DMS 273 (cell line): ENCODE measurements at regions not wholly inside any gene's neighbourhood (a gene's known extent, or its start where the extent isn't known, plus 50 kb on each side); places are given as distances from the start of the nearest gene placed in this dataset.

Experiments used
- DNase-seq: peaks from one replicate; lab custom pipeline; 2025; ENCODE audit not compliant: unreplicated experiment; lab: John Stamatoyannopoulos, UW

DNA sequence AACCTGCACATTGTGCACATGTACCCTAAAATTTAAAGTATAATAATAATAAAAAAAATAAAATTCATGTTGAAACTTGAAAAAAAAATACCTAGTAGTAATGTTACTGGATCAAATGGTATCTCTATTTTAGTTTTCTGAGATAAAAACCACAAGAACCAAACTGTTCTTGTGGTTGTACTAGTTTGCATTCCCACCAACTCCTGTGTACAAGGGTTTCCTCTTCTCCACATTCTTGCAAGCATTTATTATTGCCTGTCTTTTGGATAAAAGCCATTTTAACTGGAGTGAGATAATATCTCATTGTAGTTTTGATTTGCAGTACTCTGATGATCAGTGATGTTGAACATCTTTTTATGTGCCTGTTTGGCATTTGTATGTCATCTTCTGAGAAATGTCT lies 177.7 kb downstream of the KIF20B start:
- no peak for DNase-seq

DNA sequence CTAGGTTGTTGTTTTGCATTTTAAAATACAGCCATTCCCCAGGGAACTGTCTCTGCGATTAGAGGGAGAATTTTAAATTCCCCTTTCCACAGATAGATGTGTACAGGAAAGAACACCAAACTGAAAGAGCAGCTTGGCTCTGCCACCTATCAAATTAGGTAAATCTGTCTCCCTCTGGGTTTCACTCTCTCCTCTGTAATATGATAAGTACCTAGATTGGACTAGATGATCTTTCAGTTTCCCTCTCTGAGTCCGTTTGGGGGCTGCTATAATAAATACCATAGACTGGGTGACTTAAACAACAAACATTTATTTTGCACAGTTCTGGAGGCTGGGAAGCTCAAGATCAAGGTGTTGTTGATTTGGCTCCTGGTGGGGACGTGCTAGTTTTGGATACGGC lies 186.0 kb downstream of the KIF20B start:
- DNase-seq: no peak

DNA sequence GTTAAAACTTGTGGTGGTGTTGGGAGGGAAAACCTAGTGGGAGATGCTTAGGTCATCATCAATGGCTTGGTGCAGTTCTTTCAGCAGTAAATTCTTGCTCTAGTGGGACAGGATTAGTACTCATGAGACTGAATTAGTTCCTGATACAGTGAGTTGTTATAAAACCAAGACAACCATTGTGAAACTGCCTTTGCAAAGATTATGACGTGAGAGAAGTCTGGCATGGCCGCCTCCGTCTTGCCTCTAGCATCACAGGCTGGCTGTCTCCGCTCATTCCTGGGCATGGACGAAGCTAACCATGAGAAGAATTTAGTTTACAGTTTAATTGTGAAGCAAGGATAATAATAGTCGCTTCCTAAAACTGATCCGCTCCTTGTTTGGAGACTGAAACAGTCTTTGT lies 186.4 kb downstream of the KIF20B start:
- DNase-seq: no peak

- no peak for DNase-seq
Measured at GRCh38 chr10:89888321-89889070, 187.1 kb downstream of the KIF20B start.

- DNase-seq: no peak
Measured at GRCh38 chr10:89889606-89890005, 188.2 kb downstream of the KIF20B start.

- no peak for DNase-seq
Measured at GRCh38 chr10:89891006-89891535, 189.7 kb downstream of the KIF20B start.

DNA sequence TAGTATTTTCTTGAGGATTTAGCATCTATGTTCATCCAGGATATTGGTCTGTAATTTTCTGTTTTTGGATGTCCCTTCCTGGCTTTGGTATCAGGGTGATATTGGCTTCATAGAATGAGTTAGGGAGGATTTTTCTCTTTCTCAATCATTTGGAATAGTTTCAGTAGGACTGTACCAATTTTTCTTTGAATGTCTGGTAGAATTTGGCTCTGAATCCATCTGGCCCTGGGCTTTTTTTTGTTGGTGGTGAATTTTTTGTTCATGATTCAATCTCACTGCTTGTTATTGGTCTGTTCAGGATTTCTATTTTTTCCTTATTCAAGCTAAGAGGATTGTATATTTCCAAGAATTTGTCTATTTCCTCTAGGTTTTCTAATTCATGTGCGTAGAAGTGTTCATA lies 192.7 kb downstream of the KIF20B start:
- no peak for DNase-seq

DNA sequence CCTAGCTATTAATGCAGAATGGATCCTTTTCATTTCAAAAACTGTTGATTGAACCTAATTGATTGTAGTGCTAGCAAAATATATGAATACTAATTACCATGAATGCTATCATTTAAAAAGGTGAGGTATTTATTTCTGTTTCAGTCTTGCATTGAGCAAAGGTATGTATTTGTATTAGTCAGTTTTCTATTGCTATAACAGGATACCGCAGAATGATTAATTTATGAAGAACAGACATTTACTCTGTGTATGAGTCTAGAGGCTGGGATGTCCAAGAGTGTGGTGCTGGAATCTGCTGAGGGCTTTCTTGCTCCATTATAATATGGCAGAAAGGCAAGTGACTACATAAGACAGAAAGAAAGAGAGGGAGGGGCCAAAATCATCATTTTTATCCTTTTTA lies 199.2 kb downstream of the KIF20B start:
- no peak for DNase-seq

DNA sequence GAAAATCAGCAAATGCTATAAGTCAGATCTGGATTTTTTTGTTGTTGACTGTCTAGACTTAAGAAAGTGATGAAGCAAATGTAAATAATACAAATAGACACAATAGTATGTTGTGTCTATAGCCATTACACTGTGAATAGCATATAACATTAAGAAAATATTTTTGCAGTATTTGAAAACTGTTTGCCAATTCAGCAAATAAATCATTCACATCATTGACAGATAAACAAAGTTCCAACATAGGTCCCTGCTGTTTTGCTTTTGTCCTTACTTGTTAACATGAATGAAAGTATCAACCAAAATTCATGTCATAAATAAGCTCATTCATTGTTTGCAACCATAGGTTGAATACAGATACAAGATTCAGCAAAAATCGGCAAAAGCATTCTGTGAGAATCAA lies 200.5 kb downstream of the KIF20B start:
- DNase-seq: no peak

- no peak for DNase-seq
Measured at GRCh38 chr10:89904755-89905154, 203.4 kb downstream of the KIF20B start.

DNA sequence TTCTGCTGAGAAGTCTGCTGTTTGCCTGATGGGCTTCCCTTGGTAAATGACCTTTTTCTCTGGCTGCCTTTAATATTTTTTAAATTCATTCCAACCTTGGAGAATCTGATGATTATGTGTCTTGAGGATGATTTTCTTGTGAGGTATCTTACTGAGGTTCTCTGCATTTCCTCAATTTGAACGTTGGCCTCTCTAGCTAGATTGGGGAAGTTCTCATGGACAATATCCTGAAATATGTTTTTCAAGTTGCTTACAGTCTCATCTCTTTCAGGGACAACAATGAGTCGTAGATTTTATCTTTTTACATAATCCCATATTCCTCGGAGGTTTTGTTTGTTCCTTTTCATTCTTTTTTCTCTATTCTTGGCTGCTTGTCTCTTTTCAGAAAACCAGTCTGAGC lies 208.4 kb downstream of the KIF20B start:
- DNase-seq: no peak

DNA sequence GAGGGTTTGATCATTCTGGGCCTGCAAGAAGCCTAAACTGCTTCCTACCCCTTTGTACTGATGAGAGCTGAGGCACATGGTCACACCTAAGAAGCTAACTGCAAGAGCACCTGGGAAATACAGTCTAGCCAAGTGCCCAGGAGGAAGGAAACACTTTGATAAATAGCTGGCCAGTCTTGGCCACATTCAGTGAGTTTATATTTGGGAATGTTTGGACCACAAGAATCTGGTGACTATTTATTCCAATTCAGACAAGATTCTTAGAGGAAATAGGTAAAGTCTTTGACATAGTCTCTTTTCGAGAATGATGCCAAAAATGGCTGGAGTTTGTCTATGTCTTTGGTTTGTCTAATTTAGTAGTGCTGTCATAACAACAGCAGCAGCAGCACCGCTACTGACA lies 213.6 kb downstream of the KIF20B start:
- DNase-seq: no peak

GRCh38 chr10:89915968-89916367 lies 214.6 kb downstream of the KIF20B start:
- no peak for DNase-seq

DNA sequence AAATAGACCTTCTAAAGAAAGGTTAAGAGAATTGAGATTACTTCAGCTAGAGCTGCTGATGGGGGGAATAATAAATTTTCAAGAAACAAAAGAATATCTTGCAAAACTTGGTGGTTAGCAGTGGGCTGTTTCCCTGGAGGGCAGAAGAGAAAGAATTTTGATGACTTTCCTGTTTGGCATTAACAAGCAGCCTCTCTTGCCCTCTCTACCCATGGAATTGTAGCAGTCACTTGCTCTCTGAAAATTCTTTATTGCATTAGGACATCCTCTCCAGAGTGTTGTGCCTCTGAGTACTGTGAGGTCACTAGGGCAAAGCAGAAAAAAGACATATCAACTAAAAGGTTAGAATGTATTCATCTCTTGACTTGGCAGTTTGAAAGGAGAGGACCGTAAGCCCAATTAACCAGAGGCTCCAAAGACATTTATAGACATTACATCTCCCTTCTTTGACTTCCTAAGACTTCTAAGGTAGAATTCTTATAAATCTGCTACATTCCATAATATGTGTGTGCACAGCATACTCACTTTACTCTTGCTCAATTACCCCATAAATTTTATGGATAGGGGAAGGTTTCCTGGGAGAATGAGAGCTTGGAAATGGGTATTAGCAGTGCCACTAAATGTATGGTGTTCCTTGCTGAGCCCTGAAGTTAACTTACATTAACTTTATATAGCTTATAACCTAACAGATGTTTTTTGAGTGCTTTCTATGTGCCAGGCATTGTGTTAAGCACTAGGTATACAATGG lies 215.3 kb downstream of the KIF20B start:
- no peak for DNase-seq

- DNase-seq: no peak
Measured at GRCh38 chr10:89921403-89921802, 220.0 kb downstream of the KIF20B start.

- DNase-seq: no peak
Measured at GRCh38 chr10:89923661-89924060, 222.3 kb downstream of the KIF20B start.

DNA sequence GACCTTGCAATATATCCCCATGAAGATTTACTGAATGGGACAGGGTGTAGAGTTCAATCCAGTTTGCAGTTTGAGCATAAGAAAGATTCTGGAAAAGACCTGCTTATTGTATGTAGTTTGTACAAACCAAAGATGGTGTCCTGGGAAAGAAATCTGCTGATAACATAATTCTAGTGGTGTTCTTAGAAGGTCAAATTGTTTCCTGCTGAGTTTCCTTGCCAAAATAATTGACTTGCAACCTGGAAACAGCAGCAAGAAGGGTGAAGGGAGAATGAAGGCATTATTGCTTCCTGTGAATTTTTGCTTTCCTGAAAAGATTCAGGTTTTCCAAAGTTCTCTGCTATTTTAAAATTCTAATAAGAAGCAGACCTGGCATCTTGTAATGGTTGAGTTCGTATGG lies 222.9 kb downstream of the KIF20B start:
- DNase-seq: no peak

DNA sequence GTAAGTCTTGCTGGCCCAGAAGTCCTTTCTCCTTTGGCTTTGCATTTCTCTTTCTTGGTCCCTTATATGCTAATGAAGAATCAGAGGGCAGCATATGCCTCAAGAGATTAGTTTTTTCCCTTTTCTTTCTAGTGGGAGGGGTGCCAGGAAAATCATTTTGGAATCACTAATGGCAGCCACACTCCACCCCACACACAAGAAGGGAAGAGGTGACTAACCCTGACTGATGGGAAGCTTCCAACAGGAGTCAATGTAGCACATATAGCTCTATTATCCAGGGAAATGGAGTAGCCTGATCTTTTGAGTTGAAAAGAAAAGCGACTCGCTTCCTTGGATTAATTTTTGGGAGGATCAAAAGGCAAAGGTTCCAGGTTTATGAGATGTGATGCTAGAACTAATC lies 225.3 kb downstream of the KIF20B start:
- DNase-seq: no peak

GRCh38 chr10:89929282-89930026 lies 228.1 kb downstream of the KIF20B start:
- DNase-seq: no peak

DNA sequence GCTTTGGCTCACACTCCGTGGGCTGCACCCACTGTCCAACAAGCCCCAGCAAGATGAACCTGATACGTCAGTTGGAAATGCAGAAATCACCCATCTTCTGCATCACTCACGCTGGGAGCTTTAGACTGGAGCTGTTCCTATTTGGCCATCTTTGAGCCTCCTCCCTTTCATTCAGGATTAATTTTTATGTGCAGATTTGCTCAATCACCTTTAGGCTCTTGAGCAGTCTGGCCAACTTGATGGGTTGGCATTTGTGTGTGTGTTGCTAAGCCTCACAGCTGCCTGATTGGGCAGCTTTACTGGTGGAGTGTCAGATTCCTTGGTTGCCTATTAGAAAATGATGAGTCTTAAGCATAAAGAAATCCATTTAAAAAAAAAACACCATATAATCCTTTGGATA lies 236.1 kb downstream of the KIF20B start:
- no peak for DNase-seq

DNA sequence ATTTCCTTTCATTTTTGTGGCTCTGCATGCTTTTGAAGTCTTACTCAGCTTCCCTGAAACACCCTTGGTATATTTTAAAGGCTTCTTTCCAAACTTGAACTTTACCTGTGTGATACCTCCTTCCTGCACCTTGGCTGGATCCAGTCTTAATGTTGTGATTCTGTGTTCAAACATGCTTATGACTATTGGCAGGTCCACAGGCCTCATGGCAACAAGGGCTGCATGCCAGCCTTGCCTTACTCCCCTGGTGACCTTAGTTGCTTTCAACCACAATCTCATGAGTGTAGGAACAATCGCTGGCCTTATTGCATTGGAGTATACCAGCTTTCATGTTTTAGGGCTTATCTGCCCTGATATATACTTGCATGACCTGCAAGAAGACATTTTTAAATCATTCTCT lies 238.7 kb downstream of the KIF20B start:
- DNase-seq: no peak

- no peak for DNase-seq
Measured at GRCh38 chr10:89942217-89942616, 240.8 kb downstream of the KIF20B start.
